Panc1 (cell line): ENCODE measurements at regions not wholly inside any gene's neighbourhood (a gene's known extent, or its start where the extent isn't known, plus 50 kb on each side); places are given as distances from the start of the nearest gene placed in this dataset.

Experiments
- ATAC-seq: fragments of 200-7000 bp; cut with Tn5 transposase; 2 replicates; pipeline ENCODE4 v1.9.1; 2020; ENCODE audit warnings: mild to moderate bottlenecking, moderate library complexity
- BruUV-seq: library from RNA; stranded (reverse); fragments of 400-500 nt; replicated peaks from 2 replicates; lab custom pipeline; 2021; lab: Mats Ljungman, UMichigan
- CTCF ChIA-PET: fragments of 300-600 bp; sonication (Branson Sonifier 250); formaldehyde crosslinking; loops from one replicate; lab custom pipeline; 2022; ENCODE audit warnings: antibody characterized with exemption; lab: Charles Lee
- POLR2A ChIA-PET: fragments of 300-600 bp; sonication (Branson Sonifier 250); formaldehyde crosslinking; loops from one replicate; lab custom pipeline; 2022; ENCODE audit warnings: antibody characterized with exemption; lab: Charles Lee
- DNase-seq: peaks from one replicate; pipeline ENCODE4 v3.0.0-alpha.2; 2010; ENCODE audit warnings: low read depth, low spot score
- H3K27ac ChIP-seq: 2 replicates; pipeline ENCODE4 v1.5.1; 2011; ENCODE audit warnings: mild to moderate bottlenecking, low read length, inconsistent platforms
- H3K27me3 ChIP-seq: fragments of 200-500 bp; sonication (Bioruptor generic); 2 replicates; pipeline ENCODE4 v1.6.0; 2014; ENCODE audit warnings: low read length, inconsistent platforms; ENCODE audit not compliant: control insufficient read depth, insufficient read depth
- H3K36me3 ChIP-seq: fragments of 200-500 bp; sonication (Bioruptor generic); 2 replicates; pipeline ENCODE4 v1.5.1; 2014; ENCODE audit warnings: inconsistent platforms, mild to moderate bottlenecking, low read length, moderate library complexity; ENCODE audit not compliant: control insufficient read depth, insufficient read depth
- H3K4me1 ChIP-seq: 2 replicates; pipeline ENCODE4 v1.5.1; 2011; ENCODE audit warnings: inconsistent platforms, mild to moderate bottlenecking, low read length, moderate library complexity; ENCODE audit not compliant: control insufficient read depth, insufficient read depth
- H3K4me3 ChIP-seq, 2 experiments: 2 replicates each; pipeline ENCODE4 v1.5.1; 2011 to 2012; ENCODE audit warnings: low read depth in 2 of 2, low read length in 2 of 2, mild to moderate bottlenecking in 2 of 2, inconsistent platforms in 1 of 2, moderate library complexity in 1 of 2
- H3K9me3 ChIP-seq: fragments of 200-500 bp; sonication (Bioruptor generic); 2 replicates; pipeline ENCODE4 v1.5.1; 2014; ENCODE audit warnings: low read depth, mild to moderate bottlenecking, inconsistent platforms, low read length, moderate library complexity; ENCODE audit not compliant: control insufficient read depth, insufficient read depth
- CTCF ChIP-seq: fragments of 450-650 bp; IDR thresholded peaks from 2 replicates; pipeline ENCODE4 v1.5.1; 2017; ENCODE audit warnings: mild to moderate bottlenecking
- POLR2AphosphoS5 ChIP-seq: IDR thresholded peaks from 2 replicates; pipeline ENCODE4 v1.6.1; 2012; ENCODE audit warnings: mild to moderate bottlenecking, low read depth, low read length, moderate library complexity
- REST ChIP-seq, 2 experiments: IDR thresholded peaks; 2 replicates each; pipeline ENCODE4 v1.6.1; 2011 to 2012; ENCODE audit warnings: low read depth in 2 of 2, control low read depth in 1 of 2, low read length in 1 of 2, mild to moderate bottlenecking in 1 of 2, moderate library complexity in 1 of 2; ENCODE audit not compliant: insufficient read depth in 1 of 2
- SIN3A ChIP-seq: IDR thresholded peaks from 2 replicates; pipeline ENCODE4 v1.6.1; 2012; ENCODE audit warnings: low read depth, mild to moderate bottlenecking, low read length, moderate library complexity, borderline replicate concordance; ENCODE audit not compliant: insufficient read depth
- TCF7L2 ChIP-seq: IDR thresholded peaks from 2 replicates; pipeline ENCODE4 v1.6.1; 2011; ENCODE audit warnings: mild to moderate bottlenecking, low read depth, low read length, inconsistent platforms
- in situ Hi-C: cut with HindIII; loops from 2 replicates; pipeline ENCODE4 v1.10.0; 2016; ENCODE audit warnings: low sequenced_read_pairs, low pct_unique_long_range_greater_than_20kb
- intact Hi-C: fragments of 100-400 bp; cut with micrococcal nuclease; formaldehyde crosslinking; loops from one replicate; pipeline ENCODE4 v1.10.0; 2022; ENCODE audit not compliant: unreplicated experiment

- H3K27ac ChIP-seq, result no peak overlapping the region
- TF ChIP-seq SIN3A, result no peak
- no peak for TF ChIP-seq CTCF
- TF ChIP-seq TCF7L2, result no peak
- TF ChIP-seq POLR2AphosphoS5, result no peak
- no peak for TF ChIP-seq REST (IDR thresholded peaks at IDR 0.05; ENCODE audit: insufficient read depth in 1 of 2, low read depth in 2 of 2, low read length in 1 of 2)
- no peaks in the 10 kb centered on the region for H3K36me3 ChIP-seq
- ChIA-PET CTCF (interaction anchor here (0.6 kb wide), 1 partner anchor 210 kb away, joined by 3 read pairs; no protein-coding TSS in a partner anchor), POLR2A (no interaction called here)
- H3K4me3 ChIP-seq, result no peak overlapping the region
- H3K9me3 ChIP-seq, result no peaks in the 10 kb centered on the region
- in situ Hi-C loops, result no loop called here
- BruUV-seq, result no TSS peak
- no peaks in the 10 kb centered on the region for H3K27me3 ChIP-seq
- H3K4me1 ChIP-seq, result no peaks in the 10 kb centered on the region; the same call in none of the 2 replicates
- intact Hi-C loops, result no loop called here
- no peak for DNase-seq
- no peak for ATAC-seq
Observed at GRCh38 chr4:123346330-123346940, 50.2 kb upstream of the SPRY1 start.
